Activated naive CD8-positive, alpha-beta T cell (primary cell): ENCODE measurements at regions not wholly inside any gene's neighbourhood (a gene's known extent, or its start where the extent isn't known, plus 50 kb on each side); places are given as distances from the start of the nearest gene placed in this dataset.

Source experiments
- H3K27ac Mint-ChIP-seq: one replicate; pipeline ENCODE4 v1.8.0; 2021; ENCODE audit warnings: mixed read lengths
- H3K27me3 Mint-ChIP-seq: one replicate; pipeline ENCODE4 v1.8.0; 2021; ENCODE audit warnings: mixed read lengths
- H3K36me3 Mint-ChIP-seq: one replicate; pipeline ENCODE4 v1.8.0; 2021; ENCODE audit warnings: mixed read lengths
- H3K4me1 Mint-ChIP-seq: one replicate; pipeline ENCODE4 v1.8.0; 2021; ENCODE audit warnings: low read depth, mixed read lengths
- H3K4me3 Mint-ChIP-seq: one replicate; pipeline ENCODE4 v1.8.0; 2021; ENCODE audit warnings: mild to moderate bottlenecking, mixed read lengths
- H3K9me3 Mint-ChIP-seq: one replicate; pipeline ENCODE4 v1.8.0; 2021; ENCODE audit warnings: low read depth, mixed read lengths

DNA sequence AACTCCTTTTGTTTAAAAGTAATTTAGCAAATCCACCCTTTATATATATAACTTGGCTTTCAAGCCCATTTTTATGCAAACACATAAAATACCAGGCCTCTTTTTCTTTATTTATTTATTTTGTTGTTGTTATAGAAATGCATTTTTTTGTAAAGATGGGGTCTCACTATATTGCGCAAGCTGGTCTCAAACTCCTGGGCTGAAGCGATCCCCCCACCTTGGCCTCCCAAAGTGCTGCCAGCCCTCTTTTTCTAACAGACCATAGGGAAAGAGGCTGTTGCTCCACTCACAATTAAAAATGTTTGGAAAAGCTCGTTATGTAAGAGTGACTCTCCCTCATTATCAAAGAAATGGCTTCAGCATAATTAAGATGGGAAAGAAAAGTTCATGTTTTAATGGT lies 440.9 kb downstream of the HACE1 start:
- Mint-ChIP-seq H3K4me1 (no peaks in the 10 kb centered on the region), H3K27me3 (peaks cover 5% of the 10 kb centered on the region)

DNA sequence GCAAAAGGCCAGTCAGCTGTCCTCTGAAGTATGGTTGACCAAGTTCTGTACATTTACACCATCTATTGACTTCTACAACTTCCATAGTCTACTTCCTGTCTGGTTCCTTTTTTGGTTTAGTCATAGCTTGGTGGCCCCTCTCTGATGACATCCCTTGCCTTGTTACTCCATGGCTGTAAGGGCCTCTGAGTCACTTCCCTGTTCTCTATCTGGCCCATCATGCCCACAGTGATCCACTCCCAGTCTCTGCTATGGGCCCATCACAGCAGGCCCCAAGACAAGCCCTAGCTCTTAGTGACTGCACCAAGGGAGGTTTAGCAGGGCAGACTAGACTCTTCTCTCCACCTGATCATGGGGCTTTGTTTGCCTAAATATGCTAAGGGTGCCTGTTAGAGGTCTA lies 441.6 kb downstream of the HACE1 start:
- Mint-ChIP-seq H3K4me3 (no peak overlapping the region), H3K27ac (no peak overlapping the region), H3K9me3 (peaks cover 6% of the 10 kb centered on the region), H3K36me3 (no peaks in the 10 kb centered on the region), H3K4me1 (no peaks in the 10 kb centered on the region), H3K27me3 (peaks cover 5% of the 10 kb centered on the region)

More for the DNA sequence above, 440.9 kb downstream of the HACE1 start:
- H3K4me3 Mint-ChIP-seq = no peak overlapping the region
- H3K36me3 Mint-ChIP-seq = no peaks in the 10 kb centered on the region
- H3K9me3 Mint-ChIP-seq = peaks cover 6% of the 10 kb centered on the region
- H3K27ac Mint-ChIP-seq = no peak overlapping the region

DNA sequence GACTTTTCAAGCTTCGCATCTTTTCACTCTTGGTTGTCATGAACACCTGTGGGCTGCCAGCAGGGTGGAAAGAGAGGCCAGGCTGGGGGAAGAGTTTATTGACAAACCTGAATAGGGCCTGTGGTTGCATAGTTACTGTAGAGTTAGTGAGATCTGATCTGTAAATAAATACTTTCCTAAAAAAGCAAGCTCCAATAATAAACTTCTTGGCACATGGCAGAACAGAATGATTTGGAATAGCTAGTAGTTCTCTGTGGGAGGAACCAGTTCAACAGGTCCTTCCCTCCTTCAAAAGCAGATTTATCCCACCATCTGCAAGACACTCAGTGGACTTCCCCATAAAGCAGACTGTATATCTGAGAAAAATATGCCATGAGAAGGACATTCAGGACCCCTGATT lies 445.0 kb downstream of the HACE1 start:
- no peak overlapping the region for H3K27ac Mint-ChIP-seq
- H3K9me3 Mint-ChIP-seq = no peaks in the 10 kb centered on the region
- H3K4me1 Mint-ChIP-seq = no peaks in the 10 kb centered on the region
- H3K36me3 Mint-ChIP-seq = no peaks in the 10 kb centered on the region
- no peak overlapping the region for H3K4me3 Mint-ChIP-seq
- peaks cover 2% of the 10 kb centered on the region for H3K27me3 Mint-ChIP-seq

DNA sequence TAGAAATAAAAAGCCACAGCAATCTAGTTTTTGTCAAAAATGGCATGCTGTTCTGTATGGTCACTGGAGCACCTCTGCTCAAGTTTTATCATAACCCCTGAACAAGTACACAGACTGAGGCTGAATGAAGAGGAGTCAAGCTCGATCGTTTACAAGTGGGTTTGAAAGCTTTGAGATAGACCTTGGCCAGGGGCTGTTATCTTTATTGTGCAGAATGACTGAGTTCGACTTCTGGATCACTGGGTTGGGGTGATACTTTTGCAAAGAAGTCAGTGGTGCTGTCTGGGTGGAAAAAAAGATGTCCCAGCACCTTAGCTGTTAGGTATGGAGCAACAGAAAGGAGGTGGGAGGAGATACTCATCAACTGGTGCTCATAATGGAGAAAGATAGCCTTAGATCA lies 446.0 kb downstream of the HACE1 start:
- Mint-ChIP-seq H3K27ac (no peak overlapping the region), H3K4me3 (no peak overlapping the region), H3K9me3 (no peaks in the 10 kb centered on the region), H3K4me1 (no peaks in the 10 kb centered on the region), H3K36me3 (no peaks in the 10 kb centered on the region), H3K27me3 (peaks cover 2% of the 10 kb centered on the region)

DNA sequence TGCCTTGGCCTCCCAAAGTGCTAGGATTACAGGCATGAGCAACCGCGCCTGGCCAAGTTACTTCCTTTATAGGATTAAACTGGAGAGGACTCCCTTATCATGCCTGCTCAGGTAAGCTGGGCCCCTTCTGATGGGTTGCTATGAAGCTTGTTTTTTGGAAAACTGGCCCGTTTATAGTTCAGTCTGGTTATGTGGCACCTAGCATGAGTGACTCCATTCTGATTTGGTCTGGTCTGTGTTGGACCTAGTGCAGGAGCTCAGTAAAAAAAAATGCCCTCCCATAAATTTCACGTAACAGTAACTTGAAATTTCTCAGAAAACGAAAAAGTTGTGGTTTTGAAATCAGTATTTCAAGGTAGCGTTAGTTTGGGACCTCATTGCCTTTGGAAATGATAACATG lies 448.4 kb downstream of the HACE1 start:
- no peaks in the 10 kb centered on the region for H3K36me3 Mint-ChIP-seq
- no peak overlapping the region for H3K27ac Mint-ChIP-seq
- no peaks in the 10 kb centered on the region for H3K4me1 Mint-ChIP-seq
- no peak overlapping the region for H3K4me3 Mint-ChIP-seq
- peaks cover 3% of the 10 kb centered on the region for H3K9me3 Mint-ChIP-seq
- no peaks in the 10 kb centered on the region for H3K27me3 Mint-ChIP-seq

DNA sequence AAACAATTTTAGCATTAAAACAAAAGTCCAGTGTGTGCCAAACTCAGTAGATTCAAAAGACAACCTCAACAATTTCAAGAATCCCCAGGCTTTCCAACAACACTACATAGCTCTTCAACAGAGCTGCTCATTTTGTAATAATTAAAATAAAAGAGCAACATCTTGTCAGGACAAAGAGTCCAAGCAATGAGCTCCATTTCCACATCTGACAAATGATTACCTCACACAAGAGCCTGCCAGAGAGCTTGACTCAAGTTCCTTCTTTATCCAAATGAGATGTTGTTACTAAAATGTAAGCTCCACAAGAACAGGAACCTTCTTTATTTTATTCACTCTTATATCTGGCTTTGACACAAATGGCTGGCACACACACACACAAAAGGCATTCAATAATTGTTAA lies 449.8 kb downstream of the HACE1 start:
- no peaks in the 10 kb centered on the region for H3K36me3 Mint-ChIP-seq
- H3K4me3 Mint-ChIP-seq = no peak overlapping the region
- no peaks in the 10 kb centered on the region for H3K4me1 Mint-ChIP-seq
- peaks cover 3% of the 10 kb centered on the region for H3K9me3 Mint-ChIP-seq
- H3K27ac Mint-ChIP-seq = no peak overlapping the region
- no peaks in the 10 kb centered on the region for H3K27me3 Mint-ChIP-seq

DNA sequence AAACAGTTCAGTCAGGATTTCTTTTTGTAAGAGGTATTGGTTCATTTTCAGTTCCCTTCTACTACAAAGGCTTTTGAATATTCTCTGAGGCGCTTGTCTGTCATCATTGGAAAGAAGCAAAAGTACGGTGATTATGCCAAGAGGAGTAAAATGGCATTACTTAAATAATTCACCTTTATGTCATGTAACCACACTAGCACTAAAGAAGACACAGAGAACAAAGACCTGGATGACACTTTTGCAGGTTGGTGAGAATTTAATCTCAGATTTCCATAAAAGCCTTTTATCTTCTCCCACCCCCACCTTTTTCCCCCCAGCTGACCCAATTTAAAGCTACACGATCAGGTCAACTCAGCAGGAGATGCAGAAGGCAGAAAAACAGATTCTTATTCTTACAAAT lies 451.8 kb downstream of the HACE1 start:
- peaks cover 3% of the 10 kb centered on the region for H3K9me3 Mint-ChIP-seq
- H3K36me3 Mint-ChIP-seq = no peaks in the 10 kb centered on the region
- no peaks in the 10 kb centered on the region for H3K4me1 Mint-ChIP-seq
- no peaks in the 10 kb centered on the region for H3K27me3 Mint-ChIP-seq
- no peak overlapping the region for H3K4me3 Mint-ChIP-seq
- no peak overlapping the region for H3K27ac Mint-ChIP-seq

DNA sequence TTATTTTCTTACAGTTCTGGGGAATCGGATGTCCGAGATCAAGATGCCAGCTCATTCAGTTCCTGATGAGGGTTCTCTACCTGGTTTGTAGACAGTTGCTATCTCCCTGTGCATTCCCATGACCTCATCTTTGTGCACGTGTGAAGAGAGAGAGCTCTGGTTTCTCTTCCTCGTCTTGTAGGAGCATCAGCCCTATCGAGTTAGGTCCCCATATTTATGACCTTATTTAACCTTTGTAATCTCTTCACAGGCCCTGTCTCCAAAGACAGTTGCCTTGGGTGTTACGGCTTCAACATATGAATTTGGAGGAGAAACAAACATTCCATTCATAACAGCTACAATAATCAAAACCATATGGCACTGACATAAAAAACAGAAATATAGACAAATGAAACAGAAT lies 455.3 kb downstream of the HACE1 start:
- no peaks in the 10 kb centered on the region for H3K36me3 Mint-ChIP-seq
- H3K4me1 Mint-ChIP-seq = no peaks in the 10 kb centered on the region
- no peaks in the 10 kb centered on the region for H3K27me3 Mint-ChIP-seq
- peaks cover 3% of the 10 kb centered on the region for H3K9me3 Mint-ChIP-seq
- no peak overlapping the region for H3K4me3 Mint-ChIP-seq
- H3K27ac Mint-ChIP-seq = no peak overlapping the region

DNA sequence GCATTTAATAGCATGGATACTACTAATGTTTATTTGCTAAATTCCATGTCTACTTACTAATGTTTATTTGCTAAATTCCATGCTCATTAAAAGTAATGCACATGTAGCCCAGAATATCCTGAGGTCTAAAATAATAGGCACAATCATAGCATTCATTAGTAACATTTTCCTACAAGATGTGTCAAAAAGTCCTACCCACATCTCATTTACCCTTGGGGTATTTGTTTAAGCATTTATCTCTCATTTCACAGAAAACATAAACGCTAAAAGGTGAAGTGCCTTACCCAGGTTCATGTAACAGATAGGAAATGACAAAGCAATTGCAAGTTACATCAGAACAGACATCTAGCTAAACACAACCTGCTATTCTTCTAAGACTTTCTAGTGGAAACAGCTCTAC lies 457.1 kb downstream of the HACE1 start:
- no peaks in the 10 kb centered on the region for H3K9me3 Mint-ChIP-seq
- H3K4me3 Mint-ChIP-seq = no peak overlapping the region
- H3K27ac Mint-ChIP-seq = no peak overlapping the region
- no peaks in the 10 kb centered on the region for H3K27me3 Mint-ChIP-seq
- H3K36me3 Mint-ChIP-seq = no peaks in the 10 kb centered on the region
- no peaks in the 10 kb centered on the region for H3K4me1 Mint-ChIP-seq

DNA sequence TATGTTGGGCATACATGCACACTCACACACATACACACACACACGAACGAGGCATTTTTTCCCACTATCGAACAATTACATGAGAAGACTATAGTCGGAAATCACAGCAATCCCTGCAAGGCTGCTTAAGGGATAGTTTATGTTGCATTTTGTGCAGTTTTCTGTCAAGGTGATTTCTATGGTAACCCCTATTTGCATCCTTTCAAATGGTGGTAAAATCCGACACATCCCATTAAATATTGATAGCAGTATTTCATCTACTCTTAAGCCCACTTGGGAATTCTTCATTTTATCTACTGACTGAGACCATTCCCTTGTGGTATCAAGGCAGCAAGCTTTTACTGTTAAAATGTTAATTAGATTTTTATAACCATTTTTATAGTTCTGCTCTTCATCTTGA lies 457.8 kb downstream of the HACE1 start:
- Mint-ChIP-seq H3K4me1 (no peaks in the 10 kb centered on the region), H3K36me3 (no peaks in the 10 kb centered on the region), H3K4me3 (no peak overlapping the region), H3K9me3 (no peaks in the 10 kb centered on the region), H3K27ac (no peak overlapping the region), H3K27me3 (no peaks in the 10 kb centered on the region)

DNA sequence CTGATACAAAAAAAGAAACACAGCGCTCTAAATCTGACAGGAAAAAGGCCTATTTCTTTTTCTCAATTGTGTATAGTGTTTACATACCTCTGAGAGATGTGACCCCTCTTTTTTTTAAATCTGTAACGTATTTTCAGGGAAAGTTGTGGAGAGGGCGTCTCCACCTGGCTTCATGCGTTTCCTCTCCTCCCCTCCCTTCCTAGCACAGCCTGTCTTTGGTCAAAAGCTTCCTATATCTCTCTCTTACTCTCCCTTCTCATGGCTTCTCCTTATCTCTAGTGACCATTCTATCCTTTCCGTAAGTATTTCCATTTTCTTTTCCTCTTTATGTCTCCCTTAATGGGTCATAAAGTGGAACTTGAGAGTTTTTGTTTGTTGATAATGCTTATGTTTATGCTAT lies 458.9 kb downstream of the HACE1 start:
- no peaks in the 10 kb centered on the region for H3K27me3 Mint-ChIP-seq
- H3K36me3 Mint-ChIP-seq = no peaks in the 10 kb centered on the region
- no peaks in the 10 kb centered on the region for H3K9me3 Mint-ChIP-seq
- no peak overlapping the region for H3K27ac Mint-ChIP-seq
- no peak overlapping the region for H3K4me3 Mint-ChIP-seq
- H3K4me1 Mint-ChIP-seq = no peaks in the 10 kb centered on the region

DNA sequence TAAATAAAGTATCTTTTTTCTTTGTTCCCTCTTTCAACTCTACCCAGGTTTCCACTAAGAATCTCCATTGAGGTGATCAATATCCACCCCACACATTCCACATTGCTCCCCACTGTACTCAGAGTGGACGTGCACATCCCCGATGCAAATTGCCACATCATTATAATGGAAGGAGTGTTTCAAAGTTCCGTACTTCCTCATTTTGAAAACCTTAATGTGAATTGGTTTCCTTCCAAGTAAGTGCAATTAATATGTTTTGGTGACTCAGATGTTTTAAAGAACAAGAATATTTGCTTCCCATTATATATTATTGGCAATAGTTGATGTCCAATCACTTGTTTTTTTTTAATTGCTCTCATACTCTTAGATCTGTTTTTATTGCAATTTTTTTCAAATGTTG lies 463.6 kb downstream of the HACE1 start:
- Mint-ChIP-seq H3K36me3 (no peaks in the 10 kb centered on the region), H3K27me3 (no peaks in the 10 kb centered on the region), H3K4me1 (no peaks in the 10 kb centered on the region), H3K9me3 (no peaks in the 10 kb centered on the region), H3K27ac (no peak overlapping the region), H3K4me3 (no peak overlapping the region)

DNA sequence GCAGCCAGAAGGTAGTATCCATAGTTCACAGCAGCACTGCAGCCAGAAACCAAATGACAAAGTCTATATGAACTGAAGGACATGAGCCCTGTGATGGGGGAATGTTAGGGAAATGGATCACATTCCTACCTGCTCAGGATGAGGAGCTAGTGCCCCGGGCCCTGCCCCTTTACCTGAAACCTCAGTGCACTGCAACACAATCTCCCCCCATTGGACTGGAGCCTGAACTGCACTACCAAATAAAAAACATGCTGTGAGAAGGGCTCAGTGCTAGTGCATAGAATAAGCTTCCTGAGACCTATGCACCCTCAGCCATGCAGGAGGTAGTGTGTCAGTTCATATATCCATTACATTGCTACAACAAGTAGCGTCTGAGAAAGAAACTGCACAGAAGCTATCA lies 477.8 kb downstream of the HACE1 start:
- no peak overlapping the region for H3K27ac Mint-ChIP-seq
- no peaks in the 10 kb centered on the region for H3K36me3 Mint-ChIP-seq
- no peak overlapping the region for H3K4me3 Mint-ChIP-seq
- peaks cover 2% of the 10 kb centered on the region for H3K27me3 Mint-ChIP-seq
- no peaks in the 10 kb centered on the region for H3K4me1 Mint-ChIP-seq
- H3K9me3 Mint-ChIP-seq = peaks cover 7% of the 10 kb centered on the region

DNA sequence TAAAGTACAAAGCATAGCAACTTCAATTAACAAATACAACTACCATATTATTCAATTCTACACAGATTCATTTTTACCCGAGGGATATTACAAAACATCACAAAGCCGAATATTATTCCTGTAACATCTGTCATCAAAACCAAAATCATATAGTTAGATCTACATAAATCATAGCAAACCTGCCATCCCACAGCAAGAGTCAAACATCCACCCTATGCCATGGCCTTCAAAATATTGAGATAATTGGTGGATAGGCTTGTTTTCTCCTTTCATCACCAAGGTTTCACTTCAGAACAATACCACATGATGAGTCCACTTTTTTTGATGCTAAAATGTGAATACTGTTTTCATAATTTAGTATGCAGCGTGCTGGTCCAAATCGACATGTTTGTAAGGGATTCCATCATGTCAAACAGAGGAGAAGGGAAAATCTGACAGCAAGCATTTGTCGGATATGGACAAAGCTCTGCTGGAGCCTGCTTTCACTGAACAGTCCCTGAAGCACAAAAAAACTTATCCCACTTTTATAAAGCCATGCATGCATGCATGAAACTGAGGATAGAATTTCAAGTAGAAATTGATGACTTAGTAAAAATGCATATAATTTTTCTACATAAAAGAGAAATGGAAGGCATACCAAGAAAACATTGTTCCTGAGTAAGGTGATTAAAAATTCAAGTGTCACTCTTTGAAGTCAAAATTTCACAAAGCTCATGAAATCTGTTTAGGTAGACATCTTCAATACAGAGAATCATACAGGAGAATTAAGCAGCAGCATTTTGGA lies 494.1 kb downstream of the HACE1 start:
- H3K27me3 Mint-ChIP-seq = no peaks in the 10 kb centered on the region
- no peaks in the 10 kb centered on the region for H3K36me3 Mint-ChIP-seq
- no peaks in the 10 kb centered on the region for H3K9me3 Mint-ChIP-seq
- no peaks in the 10 kb centered on the region for H3K4me1 Mint-ChIP-seq
- H3K4me3 Mint-ChIP-seq = no peak overlapping the region
- no peak overlapping the region for H3K27ac Mint-ChIP-seq

DNA sequence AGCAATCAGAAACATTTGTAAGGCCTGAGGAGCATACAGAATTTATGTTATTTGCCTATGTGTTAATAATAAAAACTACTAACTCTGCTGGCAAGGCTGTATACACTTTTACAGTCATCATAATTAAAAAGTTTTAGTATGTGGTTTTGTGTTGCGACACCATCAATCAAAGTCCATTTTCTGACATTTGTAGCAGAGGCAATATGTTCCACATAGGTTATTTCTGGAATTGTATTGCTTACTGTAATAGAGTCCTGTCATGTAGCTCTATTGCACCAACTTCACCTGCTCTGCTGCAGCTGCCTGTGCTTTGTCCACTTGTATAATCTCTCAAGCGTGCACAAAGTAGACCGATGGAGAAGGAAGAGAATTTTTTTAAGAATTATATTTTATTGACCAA lies 501.8 kb downstream of the HACE1 start:
- H3K4me1 Mint-ChIP-seq = no peaks in the 10 kb centered on the region
- H3K9me3 Mint-ChIP-seq = peaks cover 3% of the 10 kb centered on the region
- no peaks in the 10 kb centered on the region for H3K36me3 Mint-ChIP-seq
- no peak overlapping the region for H3K27ac Mint-ChIP-seq
- H3K4me3 Mint-ChIP-seq = no peak overlapping the region
- peaks cover 2% of the 10 kb centered on the region for H3K27me3 Mint-ChIP-seq

DNA sequence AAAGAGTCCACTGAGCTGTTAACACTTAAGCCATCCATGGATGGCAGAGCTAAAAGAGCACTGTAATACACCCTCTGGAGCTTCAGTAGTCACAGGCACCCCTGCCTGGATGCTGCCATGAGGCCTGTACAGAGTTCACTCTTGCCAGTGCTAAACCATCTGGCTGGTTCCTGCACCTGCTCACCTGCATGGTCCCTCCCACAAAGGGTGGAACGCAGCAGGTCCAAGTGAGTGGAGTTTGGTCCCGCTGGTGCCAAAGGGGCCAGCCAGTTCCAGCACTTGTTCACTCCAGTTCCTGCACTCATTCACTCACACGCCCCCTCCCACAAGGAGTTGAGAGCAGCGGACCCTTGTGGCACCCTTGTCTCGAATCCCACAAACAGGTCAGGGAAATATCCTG lies 503.5 kb downstream of the HACE1 start:
- Mint-ChIP-seq H3K27ac (no peak overlapping the region), H3K9me3 (peaks cover 3% of the 10 kb centered on the region), H3K4me3 (no peak overlapping the region), H3K4me1 (no peaks in the 10 kb centered on the region), H3K27me3 (peaks cover 2% of the 10 kb centered on the region), H3K36me3 (no peaks in the 10 kb centered on the region)
